ENCODE measurements at regions not wholly inside any gene's neighbourhood (a gene's known extent, or its start where the extent isn't known, plus 50 kb on each side); places are given as distances from the start of the nearest gene placed in this dataset.

- no peak for TF ChIP-seq REL (CRISPR knock-in tag; conservative IDR thresholded peaks at IDR 0.05)
- TF ChIP-seq SALL2 (CRISPR knock-in tag; IDR thresholded peaks at IDR 0.05) = 0 out of 2 replicates have a peak, but pooled peaks have one; percentile 15
- peak; percentile 89; the same call in 1 of the 2 replicates for TF ChIP-seq ISL2 (CRISPR knock-in tag; IDR thresholded peaks at IDR 0.05)
- no peak for TF ChIP-seq ATF7 (IDR thresholded peaks at IDR 0.05)
- TF ChIP-seq ATF7 (CRISPR knock-in tag; IDR thresholded peaks at IDR 0.05) = no peak
- TF ChIP-seq, protein P1, sequence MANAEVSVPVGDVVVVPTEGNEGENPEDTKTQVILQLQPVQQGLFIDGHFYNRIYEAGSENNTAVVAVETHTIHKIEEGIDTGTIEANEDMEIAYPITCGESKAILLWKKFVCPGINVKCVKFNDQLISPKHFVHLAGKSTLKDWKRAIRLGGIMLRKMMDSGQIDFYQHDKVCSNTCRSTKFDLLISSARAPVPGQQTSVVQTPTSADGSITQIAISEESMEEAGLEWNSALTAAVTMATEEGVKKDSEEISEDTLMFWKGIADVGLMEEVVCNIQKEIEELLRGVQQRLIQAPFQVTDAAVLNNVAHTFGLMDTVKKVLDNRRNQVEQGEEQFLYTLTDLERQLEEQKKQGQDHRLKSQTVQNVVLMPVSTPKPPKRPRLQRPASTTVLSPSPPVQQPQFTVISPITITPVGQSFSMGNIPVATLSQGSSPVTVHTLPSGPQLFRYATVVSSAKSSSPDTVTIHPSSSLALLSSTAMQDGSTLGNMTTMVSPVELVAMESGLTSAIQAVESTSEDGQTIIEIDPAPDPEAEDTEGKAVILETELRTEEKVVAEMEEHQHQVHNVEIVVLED (CRISPR knock-in tag; IDR thresholded peaks at IDR 0.05; ENCODE audit: borderline replicate concordance) = no peak
- TF ChIP-seq, protein P2, sequence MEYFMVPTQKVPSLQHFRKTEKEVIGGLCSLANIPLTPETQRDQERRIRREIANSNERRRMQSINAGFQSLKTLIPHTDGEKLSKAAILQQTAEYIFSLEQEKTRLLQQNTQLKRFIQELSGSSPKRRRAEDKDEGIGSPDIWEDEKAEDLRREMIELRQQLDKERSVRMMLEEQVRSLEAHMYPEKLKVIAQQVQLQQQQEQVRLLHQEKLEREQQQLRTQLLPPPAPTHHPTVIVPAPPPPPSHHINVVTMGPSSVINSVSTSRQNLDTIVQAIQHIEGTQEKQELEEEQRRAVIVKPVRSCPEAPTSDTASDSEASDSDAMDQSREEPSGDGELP (IDR thresholded peaks at IDR 0.05; ENCODE audit: borderline replicate concordance, low read depth) = peak; percentile 94
- TF ChIP-seq ZBTB39 (CRISPR knock-in tag; IDR thresholded peaks at IDR 0.05) = no peak
- TF ChIP-seq TRIM24 (CRISPR knock-in tag; IDR thresholded peaks at IDR 0.05) = no peak
- no peak for TF ChIP-seq ZSCAN20 (CRISPR knock-in tag; IDR thresholded peaks at IDR 0.05; ENCODE audit: borderline replicate concordance)
- no peak for TF ChIP-seq ZNF101 (CRISPR knock-in tag; IDR thresholded peaks at IDR 0.05; ENCODE audit: borderline replicate concordance, low read depth)
- TF ChIP-seq PCBP2 (optimal IDR thresholded peaks at IDR 0.05; ENCODE audit: low read depth, low read length, poor library complexity, severe bottlenecking) = no peak
- TF ChIP-seq, protein P3, sequence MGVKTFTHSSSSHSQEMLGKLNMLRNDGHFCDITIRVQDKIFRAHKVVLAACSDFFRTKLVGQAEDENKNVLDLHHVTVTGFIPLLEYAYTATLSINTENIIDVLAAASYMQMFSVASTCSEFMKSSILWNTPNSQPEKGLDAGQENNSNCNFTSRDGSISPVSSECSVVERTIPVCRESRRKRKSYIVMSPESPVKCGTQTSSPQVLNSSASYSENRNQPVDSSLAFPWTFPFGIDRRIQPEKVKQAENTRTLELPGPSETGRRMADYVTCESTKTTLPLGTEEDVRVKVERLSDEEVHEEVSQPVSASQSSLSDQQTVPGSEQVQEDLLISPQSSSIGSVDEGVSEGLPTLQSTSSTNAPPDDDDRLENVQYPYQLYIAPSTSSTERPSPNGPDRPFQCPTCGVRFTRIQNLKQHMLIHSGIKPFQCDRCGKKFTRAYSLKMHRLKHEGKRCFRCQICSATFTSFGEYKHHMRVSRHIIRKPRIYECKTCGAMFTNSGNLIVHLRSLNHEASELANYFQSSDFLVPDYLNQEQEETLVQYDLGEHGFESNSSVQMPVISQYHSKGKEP (CRISPR knock-in tag; IDR thresholded peaks at IDR 0.05) = 0 out of 2 replicates have a peak, but pooled peaks have one; percentile 39
- peak; percentile 81 for TF ChIP-seq HDAC2 (CRISPR knock-in tag; IDR thresholded peaks at IDR 0.05)
- TF ChIP-seq, protein P4, sequence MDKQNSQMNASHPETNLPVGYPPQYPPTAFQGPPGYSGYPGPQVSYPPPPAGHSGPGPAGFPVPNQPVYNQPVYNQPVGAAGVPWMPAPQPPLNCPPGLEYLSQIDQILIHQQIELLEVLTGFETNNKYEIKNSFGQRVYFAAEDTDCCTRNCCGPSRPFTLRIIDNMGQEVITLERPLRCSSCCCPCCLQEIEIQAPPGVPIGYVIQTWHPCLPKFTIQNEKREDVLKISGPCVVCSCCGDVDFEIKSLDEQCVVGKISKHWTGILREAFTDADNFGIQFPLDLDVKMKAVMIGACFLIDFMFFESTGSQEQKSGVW (CRISPR knock-in tag; IDR thresholded peaks at IDR 0.05; ENCODE audit: borderline replicate concordance) = no peak
- peak; percentile 53 for TF ChIP-seq HDAC1 (CRISPR knock-in tag; IDR thresholded peaks at IDR 0.05)
- TF ChIP-seq ZNF501 (CRISPR knock-in tag; IDR thresholded peaks at IDR 0.05) = peak; percentile 86
- TF ChIP-seq MNT (IDR thresholded peaks at IDR 0.05) = no peak
- TF ChIP-seq ZMYM2 (CRISPR knock-in tag; IDR thresholded peaks at IDR 0.05) = no peak; the same call in 1 of the 2 replicates
- TF ChIP-seq NR1H2 (CRISPR knock-in tag; IDR thresholded peaks at IDR 0.05; ENCODE audit: borderline replicate concordance, low read depth) = no peak
- no peak; the same call in 1 of the 2 replicates for TF ChIP-seq ATF1 (CRISPR knock-in tag; IDR thresholded peaks at IDR 0.05)
Observed at GRCh38 chr1:105632342-105633196, 1423.9 kb upstream of the PRMT6 start (continued).
